ENCODE measurements at regions not wholly inside any gene's neighbourhood (a gene's known extent, or its start where the extent isn't known, plus 50 kb on each side); places are given as distances from the start of the nearest gene placed in this dataset.

DNA sequence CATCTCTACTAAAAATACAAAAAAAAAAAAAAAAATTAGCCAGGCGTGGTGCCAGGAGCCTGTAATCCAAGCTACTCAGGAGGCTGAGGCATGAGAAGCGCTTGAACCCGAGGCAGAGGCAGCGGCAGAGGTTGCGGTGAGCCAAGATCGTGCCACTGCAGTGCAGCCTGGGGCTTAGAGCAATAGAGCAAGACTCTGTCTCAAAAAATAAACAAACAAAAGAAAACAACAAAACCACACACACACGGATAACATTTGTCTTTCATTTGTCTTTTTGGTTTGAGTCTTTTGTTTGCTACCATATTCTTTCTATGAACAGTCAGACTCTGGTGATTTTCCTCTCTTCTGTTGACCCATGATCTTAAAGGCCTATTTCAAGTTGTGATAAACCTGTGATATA is 1168.3 kb upstream of the WWC1 start:
- FAIRE-seq = no peak

DNA sequence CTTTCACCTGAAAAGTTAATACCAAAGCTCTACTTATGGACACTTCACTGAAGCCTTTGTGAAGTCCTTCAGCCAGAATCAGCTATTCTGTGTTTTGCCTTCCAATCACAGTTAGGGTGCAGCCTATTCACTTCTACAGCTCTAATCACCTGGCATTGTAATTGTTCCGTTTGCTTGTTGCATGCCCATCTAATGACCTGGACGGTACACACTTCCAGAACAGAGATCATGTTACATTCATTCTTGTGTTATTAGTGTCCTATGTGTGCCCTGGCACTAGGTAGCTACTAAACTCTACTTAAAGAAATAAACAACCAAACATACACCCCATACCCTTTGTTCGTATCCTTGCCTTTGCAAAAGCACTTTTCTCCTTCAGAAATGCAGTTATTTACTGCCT is 1162.9 kb upstream of the WWC1 start:
- no peak for FAIRE-seq

DNA sequence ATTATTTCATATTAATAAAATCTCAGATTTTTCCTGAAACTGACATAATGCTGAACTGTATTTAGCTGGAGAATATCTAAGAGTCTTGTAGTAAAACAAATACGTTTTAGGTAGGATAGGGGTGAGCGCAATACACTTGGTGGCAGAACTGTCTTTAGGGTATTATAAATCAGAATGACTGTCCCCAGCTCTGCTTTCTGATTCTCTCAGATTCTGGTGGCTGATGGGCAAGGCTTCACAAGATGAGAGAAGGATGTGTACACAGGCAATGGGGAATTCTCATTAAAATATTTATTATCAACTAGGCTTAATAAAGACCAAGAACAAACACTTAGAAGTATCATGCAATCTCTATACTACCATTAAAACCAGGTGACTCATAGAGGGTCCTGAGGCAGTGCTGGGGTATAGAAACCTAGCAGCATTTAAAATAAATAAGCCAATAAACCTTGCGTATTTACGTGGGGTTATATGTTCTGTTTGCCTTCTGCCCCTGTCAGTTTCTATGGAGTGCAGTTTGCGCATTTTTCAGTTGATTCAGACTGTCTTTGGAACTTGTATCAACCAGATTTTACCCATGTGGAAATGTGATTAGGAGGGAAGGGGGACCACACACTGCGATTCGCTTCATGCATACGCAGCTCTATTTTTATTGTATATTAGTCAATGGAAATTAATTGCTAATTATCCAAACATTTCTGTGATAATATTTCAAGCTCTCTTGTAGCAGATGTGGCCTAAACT is 1150.7 kb upstream of the WWC1 start:
- no peak for FAIRE-seq

DNA sequence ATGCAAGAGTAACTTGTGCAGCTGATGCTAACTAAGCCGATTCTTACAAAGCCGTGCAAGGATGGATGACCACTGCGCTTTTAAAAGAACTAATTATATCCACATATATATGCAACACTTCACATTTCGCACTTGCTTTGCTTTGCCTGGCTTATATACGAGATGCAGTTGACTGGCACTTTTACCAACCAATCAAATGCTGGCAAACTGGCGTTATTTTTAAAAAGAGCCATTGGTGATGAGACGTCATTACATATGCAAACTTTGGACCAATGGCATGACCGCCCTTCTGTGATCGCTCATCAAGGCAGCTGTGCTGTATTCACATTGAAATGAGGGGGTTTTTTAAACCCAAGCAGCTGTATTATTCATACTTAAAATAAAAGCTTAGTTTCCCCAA is 1147.7 kb upstream of the WWC1 start:
- no peak for FAIRE-seq

DNA sequence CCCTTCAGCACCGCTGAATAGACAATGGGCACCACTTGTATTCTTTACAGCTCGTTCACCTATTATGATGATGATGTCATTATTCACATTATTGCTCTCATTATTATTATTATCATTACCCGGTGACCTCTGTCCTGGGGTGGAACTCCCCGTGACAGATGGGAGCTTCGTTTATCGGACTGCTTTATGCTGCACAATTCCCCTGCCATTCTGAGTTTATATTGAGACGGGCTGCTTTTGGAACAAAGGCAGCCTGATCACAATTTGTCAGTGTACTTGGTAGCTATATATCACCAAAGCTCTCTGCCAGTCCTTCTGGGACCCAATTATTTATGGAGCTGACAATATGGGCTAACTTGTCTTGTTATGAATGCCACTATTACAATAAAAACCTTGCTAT is 1145.6 kb upstream of the WWC1 start:
- FAIRE-seq = no peak

DNA sequence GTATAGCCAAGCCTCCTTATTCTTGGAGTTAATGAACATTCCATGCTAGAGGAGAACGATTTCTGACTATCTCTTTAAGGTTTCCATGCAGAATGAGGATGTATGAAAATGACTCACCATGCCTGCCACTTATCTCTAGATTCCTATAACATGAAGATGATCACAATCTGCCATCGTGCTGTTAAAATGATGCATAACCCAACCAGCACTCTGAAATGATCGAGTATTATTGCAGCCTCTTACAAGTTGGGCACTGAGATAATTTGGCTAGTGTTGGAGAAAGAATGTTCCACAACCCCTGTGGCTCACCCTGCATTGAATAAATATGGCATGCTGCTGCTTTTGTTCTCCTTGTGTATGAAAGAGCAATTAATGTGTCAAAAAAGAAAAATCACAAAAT is 1143.6 kb upstream of the WWC1 start:
- no peak for FAIRE-seq

DNA sequence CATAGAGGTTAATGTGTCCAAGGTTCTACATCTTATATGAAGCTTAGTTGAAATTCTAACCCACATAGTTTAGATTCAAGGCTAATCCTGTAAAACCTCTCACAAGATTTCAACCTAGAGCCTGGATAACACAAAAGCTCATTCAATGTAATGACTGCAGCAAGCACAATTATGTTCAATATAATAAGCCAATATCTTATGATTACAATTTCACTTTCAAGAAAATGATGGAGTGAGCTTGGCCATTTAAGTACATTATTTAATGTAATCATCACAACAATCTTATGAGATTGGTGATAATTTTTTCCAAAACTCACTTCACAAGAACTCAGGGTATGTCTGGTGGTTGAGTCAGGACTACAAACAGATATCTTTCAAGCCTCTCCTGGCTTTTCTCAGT is 1140.8 kb upstream of the WWC1 start:
- no peak for FAIRE-seq

DNA sequence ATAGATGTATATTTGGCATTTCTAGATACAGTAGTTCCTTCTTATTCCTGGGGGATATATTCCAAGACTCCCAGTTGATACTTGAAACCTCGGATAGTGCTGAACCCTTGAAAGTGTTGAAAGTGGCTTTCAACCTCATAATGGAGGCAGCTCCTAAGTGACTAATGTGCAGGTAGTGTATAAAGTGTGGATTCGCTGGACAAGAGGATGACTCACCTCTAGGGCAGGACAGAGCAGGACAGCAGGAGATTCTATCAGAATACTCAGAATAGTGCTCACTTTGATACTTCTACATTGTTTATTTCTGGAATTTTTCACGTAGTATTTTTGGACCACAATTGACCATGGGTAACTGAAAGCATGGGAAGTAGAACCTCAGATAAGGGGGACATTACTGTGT is 1138.9 kb upstream of the WWC1 start:
- no peak for FAIRE-seq

DNA sequence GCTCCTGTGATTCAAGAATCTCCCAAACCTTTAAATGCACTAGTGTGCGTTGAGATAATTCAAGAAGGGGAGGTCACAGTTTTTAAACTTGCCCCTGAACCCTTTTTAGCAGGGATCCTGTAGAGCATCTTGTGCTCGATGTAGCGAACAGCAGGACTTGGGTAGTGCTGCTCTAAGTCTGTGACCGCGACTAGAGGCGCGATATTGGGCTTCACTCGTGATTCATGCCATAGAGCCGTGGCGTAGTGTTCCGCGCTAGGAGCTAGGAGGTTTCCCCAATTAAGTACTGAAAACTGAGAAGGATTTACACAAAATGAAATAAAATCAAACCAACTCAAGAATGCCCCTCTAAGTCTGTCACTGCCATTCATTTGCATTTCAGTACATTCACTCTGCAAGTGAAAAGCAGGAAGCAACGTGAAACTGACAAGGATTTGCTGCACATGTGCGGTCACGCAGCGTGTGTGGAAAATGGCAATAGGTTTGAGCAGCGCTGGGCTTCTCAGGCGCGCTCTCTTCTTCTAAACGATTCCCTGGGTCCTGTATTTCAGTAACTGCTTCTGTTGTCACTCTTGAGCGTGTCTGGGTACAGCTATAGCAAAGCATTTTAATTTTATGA is 1135.9 kb upstream of the WWC1 start:
- FAIRE-seq = no peak

DNA sequence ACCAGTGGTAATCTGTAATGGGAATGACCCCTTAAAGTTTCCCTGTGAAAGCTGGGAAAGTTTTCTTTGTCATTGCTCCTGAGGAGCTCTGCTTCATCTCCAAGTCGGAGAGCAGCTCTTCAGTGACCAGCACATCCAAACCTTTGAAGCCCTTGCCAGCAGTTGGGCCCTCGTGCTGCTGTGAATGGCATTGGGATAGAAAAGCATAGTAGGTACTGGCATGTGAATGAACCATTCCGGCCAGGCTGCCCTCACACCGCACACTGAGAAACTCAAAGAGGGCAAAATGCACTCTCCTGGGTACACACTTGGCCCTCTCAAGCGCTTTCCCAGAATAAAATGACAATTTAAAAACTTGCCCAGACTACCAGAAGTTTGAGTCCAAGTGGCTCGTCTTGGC is 1135.0 kb upstream of the WWC1 start:
- FAIRE-seq = no peak

DNA sequence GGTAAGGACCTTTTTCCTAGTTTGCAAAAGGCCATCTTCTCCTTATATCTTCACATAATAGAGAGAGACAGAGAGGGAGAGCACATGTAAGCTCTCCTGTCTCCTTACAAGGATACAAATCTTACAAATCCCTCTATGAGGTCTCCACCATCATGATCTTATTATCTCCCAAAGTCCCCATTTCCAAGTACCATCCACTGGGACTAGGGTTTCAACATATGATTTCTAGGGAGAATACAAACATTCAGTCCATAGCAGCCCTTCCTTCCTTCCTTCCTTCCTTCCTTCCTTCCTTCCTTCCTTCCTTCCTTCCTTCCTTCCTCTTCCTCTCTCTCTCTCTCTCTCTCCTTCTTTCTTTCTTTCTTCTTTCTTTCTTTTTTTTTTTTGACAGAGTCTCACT is 1132.9 kb upstream of the WWC1 start:
- FAIRE-seq = no peak

DNA sequence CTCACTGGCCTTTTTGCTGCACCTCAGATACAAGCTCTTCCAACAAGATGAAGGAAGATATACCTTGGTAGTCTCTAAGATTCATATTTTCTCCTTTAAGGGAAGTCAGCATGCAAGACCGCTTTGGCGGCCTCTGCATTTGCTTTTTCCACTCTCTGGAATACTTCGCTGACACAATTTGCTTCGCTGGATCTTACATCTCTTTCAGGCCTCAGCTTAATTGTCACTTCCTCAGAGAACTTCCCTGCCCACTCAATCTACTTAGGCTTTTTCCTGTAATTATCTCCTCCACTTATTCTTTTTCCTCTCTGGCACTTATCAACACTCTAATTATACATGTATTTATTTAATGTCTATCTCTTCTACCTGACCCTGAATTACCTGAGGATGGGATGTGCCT is 1131.1 kb upstream of the WWC1 start:
- no peak for FAIRE-seq

DNA sequence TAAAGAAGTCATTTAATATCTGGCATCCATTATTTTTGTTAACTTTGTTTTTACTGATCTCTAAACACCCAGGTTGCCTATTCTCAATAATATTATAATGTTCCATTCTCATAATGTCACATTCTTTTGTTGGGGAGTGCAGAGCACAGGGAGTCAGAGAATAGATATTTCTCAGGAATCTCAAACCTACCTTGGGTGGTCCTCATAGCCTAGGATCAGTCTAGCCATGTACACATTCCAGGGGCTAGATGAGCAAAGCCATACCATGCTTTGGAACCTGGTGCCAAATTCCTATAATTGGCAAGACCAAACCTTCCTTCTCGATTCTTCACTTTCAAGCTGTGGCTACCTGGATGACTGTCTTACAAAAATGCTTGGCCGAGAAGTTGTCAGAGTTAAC is 1124.7 kb upstream of the WWC1 start:
- FAIRE-seq = no peak

DNA sequence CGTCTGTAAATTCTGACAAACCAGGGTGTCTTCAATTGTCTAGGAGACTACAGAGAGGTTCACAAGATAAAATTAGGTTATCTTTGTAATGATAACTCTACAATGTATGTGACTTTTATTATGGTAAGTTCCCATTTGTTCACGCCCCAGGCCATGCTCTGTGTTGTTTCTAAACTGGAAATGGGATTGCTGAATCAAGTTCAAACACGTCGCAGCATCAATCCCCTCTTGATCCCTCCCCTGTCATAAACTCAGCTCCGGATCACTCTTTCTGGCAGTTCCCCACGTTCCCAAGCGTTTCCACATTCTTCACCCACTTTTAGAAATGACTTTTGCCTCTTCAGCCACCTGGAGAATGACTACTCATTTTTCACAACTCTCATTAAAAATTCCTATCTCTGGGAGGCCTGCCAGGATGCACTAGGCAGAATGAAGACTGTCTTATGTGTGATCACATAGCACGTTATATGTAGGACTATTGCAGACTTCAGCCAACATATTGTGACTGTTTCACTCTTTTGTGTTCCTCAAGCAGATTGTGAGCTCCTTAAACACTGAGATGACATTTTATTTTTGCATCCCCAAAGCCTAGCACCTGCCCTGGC is 1124.2 kb upstream of the WWC1 start:
- FAIRE-seq = no peak

DNA sequence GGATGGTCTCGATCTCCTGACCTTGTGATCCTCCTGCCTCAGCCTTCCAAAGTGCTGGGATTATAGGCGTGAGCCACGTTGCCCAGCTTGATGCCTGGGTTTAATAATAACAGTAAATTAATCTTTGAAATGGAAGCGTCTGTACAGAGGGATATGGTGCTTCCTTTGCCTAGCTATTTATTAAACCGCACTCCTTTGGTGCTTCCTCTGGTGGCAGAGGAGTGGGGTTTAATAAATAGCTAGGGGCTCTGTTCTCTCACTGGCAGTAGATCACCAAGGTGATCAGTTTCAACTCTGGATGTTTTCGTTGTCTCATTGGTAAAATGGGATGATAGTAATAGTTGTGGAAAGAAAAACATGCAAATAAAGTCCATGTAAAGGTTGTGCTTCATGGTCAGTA is 1122.5 kb upstream of the WWC1 start:
- FAIRE-seq = no peak

DNA sequence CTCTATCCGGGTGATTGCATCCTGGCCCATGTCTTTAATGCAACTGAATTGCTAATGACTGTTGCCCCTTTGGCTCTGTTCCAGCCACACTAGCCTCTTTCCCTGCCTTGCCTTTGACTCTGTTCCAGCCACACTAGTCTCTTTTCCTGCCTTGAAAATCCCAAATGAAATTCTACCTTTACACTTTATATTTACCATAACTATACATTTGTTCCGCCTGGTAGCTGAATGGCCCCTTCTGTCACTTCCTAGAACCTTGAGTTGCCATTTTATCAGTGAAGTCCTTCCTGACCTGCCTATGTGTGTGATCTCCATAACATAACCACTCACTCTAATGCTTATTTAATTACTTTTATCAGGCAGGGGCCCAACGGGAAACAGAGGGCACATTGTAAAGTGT is 1120.4 kb upstream of the WWC1 start:
- FAIRE-seq = no peak

DNA sequence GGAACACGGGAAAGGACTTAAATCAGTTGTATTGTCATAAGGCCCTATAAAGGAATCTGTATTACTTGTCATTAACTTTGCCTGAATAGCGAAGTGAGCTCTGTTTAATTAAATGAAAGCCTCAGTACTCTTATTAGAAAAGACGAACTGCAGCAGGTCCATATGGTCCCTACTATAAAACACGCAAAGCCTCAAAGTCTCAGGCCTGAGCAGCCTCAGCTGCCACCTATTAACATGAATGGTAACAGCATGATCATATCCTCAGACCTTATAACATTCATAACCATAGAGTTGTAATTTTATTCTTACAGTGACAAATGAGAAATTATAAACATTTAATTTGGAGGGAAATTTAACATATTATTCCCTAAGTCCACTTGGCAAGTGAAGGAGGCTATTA is 1113.7 kb upstream of the WWC1 start:
- FAIRE-seq = no peak

DNA sequence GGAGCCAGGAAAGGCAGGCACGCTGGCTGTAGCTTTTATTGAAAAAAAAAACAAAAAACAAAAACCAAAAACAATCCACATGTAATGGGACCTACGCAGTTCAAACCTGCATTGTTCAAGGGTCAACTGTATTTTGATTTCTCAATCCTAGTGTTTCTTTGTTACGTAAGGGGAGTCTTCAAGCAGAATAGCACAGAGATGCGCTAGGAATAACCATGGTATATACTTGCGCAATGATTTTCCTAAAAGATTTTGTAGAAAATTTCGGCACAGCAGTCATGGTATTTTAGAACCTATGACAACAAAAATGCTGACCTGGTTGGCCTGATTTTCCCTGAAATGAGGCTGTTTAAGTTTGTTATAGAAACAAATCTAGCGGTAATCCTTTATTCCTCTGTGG is 1110.5 kb upstream of the WWC1 start:
- FAIRE-seq = no peak

DNA sequence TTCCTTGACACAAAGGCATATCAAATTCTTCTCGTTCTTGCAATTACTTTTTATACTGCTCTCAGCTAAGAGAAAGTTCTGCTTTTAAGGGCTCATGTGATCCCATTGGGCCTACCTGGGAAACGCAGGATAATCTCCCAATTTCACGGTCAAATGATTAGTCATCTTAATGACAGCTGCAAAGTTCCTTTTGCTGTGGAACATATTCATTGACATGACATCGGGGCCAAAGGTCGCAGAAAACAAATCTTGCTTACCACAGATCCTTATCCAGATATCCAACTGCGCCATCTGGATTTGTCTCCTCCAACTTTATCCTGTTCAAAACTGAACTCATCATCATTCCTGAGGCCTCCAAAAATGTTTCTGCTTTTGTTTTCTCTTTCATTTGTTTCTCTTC is 1085.6 kb upstream of the WWC1 start:
- FAIRE-seq = no peak

DNA sequence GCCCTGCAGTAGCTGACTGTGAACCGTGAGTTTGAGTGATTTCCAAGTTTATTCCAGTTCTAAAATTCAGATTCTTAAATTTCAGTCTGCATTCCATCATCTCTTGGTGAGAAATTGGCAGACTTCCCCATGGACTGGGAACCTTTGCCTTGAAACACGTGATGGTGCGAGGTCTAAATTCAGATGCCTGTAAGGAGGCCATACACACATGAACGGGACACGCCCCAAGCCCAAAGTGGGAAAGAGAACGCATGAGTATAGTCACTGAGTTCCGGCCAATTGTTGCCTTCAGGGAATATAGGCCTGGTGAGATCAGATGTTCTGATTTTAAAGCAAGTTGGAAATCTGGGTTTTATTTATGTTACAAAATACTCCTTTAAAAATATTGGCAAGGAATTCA is 1084.4 kb upstream of the WWC1 start:
- peak; percentile 70 for FAIRE-seq

DNA sequence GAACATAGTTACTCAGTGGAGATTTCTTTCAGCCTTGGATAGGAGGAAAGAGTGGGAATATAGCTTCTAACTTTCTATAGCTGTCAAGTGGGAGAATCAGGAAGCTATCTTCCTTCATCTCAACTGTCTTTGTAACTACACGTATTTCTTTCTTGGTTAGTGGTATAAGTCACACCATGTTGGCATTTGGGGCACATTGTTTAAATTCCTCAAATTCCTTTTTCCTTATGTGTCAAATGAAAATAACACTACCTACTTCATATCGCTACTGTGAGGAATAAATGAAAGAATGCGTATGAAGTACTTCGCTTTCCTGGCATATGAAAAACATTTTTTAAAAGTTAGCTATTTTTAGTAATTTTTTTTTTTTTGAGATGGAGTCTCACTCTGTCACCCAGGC is 1082.5 kb upstream of the WWC1 start:
- FAIRE-seq = no peak

DNA sequence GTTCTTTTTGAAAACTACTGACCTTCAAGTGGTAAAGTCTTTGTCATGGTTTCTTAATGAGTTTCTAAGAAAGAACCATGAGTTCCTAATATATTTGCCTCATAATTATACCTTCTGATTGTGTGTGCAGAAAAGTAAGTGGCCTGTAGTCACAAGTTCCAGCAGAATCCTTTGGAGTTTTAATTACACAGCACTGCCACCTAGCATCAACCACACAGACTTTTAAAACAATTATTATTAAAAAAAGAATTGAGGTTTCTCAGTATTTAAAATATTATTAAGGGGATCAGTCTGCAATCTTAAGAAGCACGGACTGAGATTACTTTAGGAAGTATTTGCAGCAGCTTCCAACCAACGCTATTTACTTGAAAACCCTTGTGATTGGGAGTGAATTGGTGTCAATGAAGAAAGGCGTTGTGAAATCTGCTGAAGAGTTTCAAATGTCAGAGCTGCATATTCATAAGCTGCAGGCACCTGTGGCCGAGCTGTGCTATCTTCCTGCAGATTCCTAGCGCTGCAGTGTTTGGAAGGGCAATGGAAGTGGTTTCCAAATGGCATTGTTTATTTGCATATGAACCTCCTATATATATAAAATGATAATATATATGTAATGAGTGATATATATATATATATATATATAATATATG is 1074.2 kb upstream of the WWC1 start:
- no peak for FAIRE-seq

DNA sequence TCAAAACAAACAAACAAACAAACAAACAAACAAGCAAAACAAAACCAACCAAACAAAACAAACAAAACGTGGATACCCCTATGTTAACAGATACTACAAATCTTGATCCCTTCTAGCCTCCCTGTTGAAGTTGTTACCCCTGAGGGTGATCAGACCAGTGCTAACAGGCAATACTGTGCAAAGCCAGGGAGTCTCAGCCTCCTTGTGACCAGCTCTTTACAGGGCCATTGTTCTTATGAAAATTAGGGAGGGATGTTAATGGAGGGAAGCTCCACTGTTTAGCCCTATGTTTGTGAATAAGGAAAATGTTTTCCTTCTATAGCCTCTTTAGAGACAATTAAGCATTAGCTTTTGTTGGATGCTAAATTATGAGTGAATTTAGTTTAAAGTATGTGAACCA is 1072.1 kb upstream of the WWC1 start:
- no peak for FAIRE-seq

DNA sequence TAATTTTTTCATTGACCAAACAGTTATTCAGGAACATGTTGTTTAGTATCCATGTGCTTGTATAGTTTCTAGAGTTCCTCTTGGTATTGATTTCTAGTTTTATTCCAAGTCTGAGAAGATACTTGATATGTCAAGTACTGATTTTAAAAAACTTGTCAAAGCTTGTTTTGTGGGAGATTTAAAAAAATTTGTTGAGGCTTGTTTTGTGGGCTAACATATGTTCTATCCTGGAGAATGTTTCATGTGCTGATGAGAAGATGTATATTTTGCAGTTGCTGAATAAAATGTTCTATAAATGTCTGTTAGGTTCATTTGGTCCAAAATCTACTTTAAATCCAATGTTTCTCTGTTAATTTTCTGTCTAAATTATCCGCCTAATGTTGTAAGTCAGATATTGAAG is 1065.1 kb upstream of the WWC1 start:
- no peak for FAIRE-seq
